ENCODE measurements at regions not wholly inside any gene's neighbourhood (a gene's known extent, or its start where the extent isn't known, plus 50 kb on each side); places are given as distances from the start of the nearest gene placed in this dataset.

- no peak for TF ChIP-seq POLR2AphosphoS5 (IDR thresholded peaks at IDR 0.05)
- TF ChIP-seq CTCF (IDR thresholded peaks at IDR 0.05), result no peak
- no peak for TF ChIP-seq POLR2A (IDR thresholded peaks at IDR 0.05)
- no peaks in the 10 kb centered on the region for H3K36me3 ChIP-seq
- H3K9me3 ChIP-seq, result no peaks in the 10 kb centered on the region
- no peaks in the 10 kb centered on the region for H3K27me3 ChIP-seq
- peak overlapping the region in 1 of 2 donors; percentile 68 for H3K27ac ChIP-seq
- intact Hi-C loops (cut with DNase I; ENCODE audit: low total_unique reads), result no loop called here
- H3K4me3 ChIP-seq, result no peak overlapping the region
- H3K4me1 ChIP-seq, result no peaks in the 10 kb centered on the region
- no peak for DNase-seq (ENCODE audit: low spot score in 2 of 2)
These were observed 407.0 kb upstream of the SASH1 start for GRCh38 chr6:147935656-147936055.

- Histone ChIP-seq H3K4me3 (no peak overlapping the region), H3K27me3 (no peaks in the 10 kb centered on the region), H3K4me1 (no peaks in the 10 kb centered on the region), H3K27ac (peak overlapping the region; percentile 34 to 61), H3K9me3 (no peaks in the 10 kb centered on the region), H3K36me3 (no peaks in the 10 kb centered on the region)
- DNase-seq (ENCODE audit: low spot score in 2 of 2), result no peak
- TF ChIP-seq POLR2AphosphoS5 (IDR thresholded peaks at IDR 0.05) (no peak), POLR2A (IDR thresholded peaks at IDR 0.05) (no peak)
- intact Hi-C loops (cut with DNase I; ENCODE audit: low total_unique reads), result no loop called here
These were observed 405.8 kb upstream of the SASH1 start for GRCh38 chr6:147936703-147937470.

- intact Hi-C loops (cut with DNase I; ENCODE audit: low total_unique reads), result no loop called here
- no peaks in the 10 kb centered on the region for H3K27me3 ChIP-seq
- TF ChIP-seq CTCF (IDR thresholded peaks at IDR 0.05), result no peak
- no peak for TF ChIP-seq POLR2A (IDR thresholded peaks at IDR 0.05)
- TF ChIP-seq POLR2AphosphoS5 (IDR thresholded peaks at IDR 0.05), result no peak
- H3K4me3 ChIP-seq, result no peak overlapping the region
- no peak overlapping the region for H3K27ac ChIP-seq
- H3K4me1 ChIP-seq, result no peaks in the 10 kb centered on the region
- no peaks in the 10 kb centered on the region for H3K36me3 ChIP-seq
- DNase-seq (ENCODE audit: low spot score in 2 of 2), result no peak
- no peaks in the 10 kb centered on the region for H3K9me3 ChIP-seq
These were observed 401.5 kb upstream of the SASH1 start for GRCh38 chr6:147941143-147941542.

GRCh38 chr6:147942363-147942762, 400.3 kb upstream of the SASH1 start:
- Histone ChIP-seq H3K27me3 (no peaks in the 10 kb centered on the region), H3K4me3 (no peak overlapping the region), H3K27ac (no peak overlapping the region), H3K4me1 (no peaks in the 10 kb centered on the region), H3K36me3 (no peaks in the 10 kb centered on the region), H3K9me3 (no peaks in the 10 kb centered on the region)
- TF ChIP-seq CTCF (IDR thresholded peaks at IDR 0.05) (no peak), POLR2A (IDR thresholded peaks at IDR 0.05) (no peak), POLR2AphosphoS5 (IDR thresholded peaks at IDR 0.05) (no peak)
- intact Hi-C loops (cut with DNase I; ENCODE audit: low total_unique reads), result no loop called here
- no peak for DNase-seq (ENCODE audit: low spot score in 2 of 2)

- no peaks in the 10 kb centered on the region for H3K9me3 ChIP-seq
- no peak for TF ChIP-seq POLR2AphosphoS5 (IDR thresholded peaks at IDR 0.05)
- no peak for TF ChIP-seq CTCF (IDR thresholded peaks at IDR 0.05)
- no peak for TF ChIP-seq POLR2A (IDR thresholded peaks at IDR 0.05)
- H3K27ac ChIP-seq, result no peak overlapping the region
- no peaks in the 10 kb centered on the region for H3K4me1 ChIP-seq
- intact Hi-C loops (cut with DNase I; ENCODE audit: low total_unique reads), result no loop called here
- H3K27me3 ChIP-seq, result no peaks in the 10 kb centered on the region
- no peak overlapping the region for H3K4me3 ChIP-seq
- H3K36me3 ChIP-seq, result no peaks in the 10 kb centered on the region
- DNase-seq (ENCODE audit: low spot score in 2 of 2), result no peak
These were observed 398.5 kb upstream of the SASH1 start for GRCh38 chr6:147944122-147944521.

All from breast epithelium (tissue), 4 donors.